Adrenal gland (tissue), 5 donors: ENCODE measurements at regions not wholly inside any gene's neighbourhood (a gene's known extent, or its start where the extent isn't known, plus 50 kb on each side); places are given as distances from the start of the nearest gene placed in this dataset.

Source experiments
- CTCF ChIP-seq, 6 experiments: fragments of 450-650 bp in 4 of 6; fragments of 200-600 bp in 2 of 6; sonication (generic) in 1 of 6; IDR thresholded peaks; 1 replicate in 5 of 6; 2 replicates in 1 of 6; pipeline versions ENCODE4 v1.5.1 to v1.8.0; 2016 to 2021; ENCODE audit warnings: antibody characterized with exemption in 6 of 6, mild to moderate bottlenecking in 2 of 6, moderate library complexity in 1 of 6
- POLR2A ChIP-seq, 2 donors: fragments of 450-650 bp; IDR thresholded peaks; one replicate each; pipeline ENCODE4 v1.6.1; 2017; ENCODE audit warnings: antibody characterized with exemption in 2 of 2, mild to moderate bottlenecking in 2 of 2, moderate library complexity in 1 of 2
- donor health status: DM: no; HTN: no; CAD: no.

- TF ChIP-seq CTCF (IDR thresholded peaks at IDR 0.05) (no peak), POLR2A (IDR thresholded peaks at IDR 0.05) (no peak)
These were observed 162.0 kb upstream of the SMIM23 start for GRCh38 chr5:171623551-171624097.
